Activated CD4-positive, alpha-beta memory T cell treated with anti-CD3 and anti-CD28 coated beads for 36 hours (primary cell): ENCODE measurements at regions not wholly inside any gene's neighbourhood (a gene's known extent, or its start where the extent isn't known, plus 50 kb on each side); places are given as distances from the start of the nearest gene placed in this dataset.
"Not testable (repeated sequence)": the region's sequence is repeated elsewhere in the genome, so short reads cannot be mapped to it uniquely, and the experiment has no call there.

Experiments used
- CTCF ChIA-PET: fragments of 350-600 bp; sonication (Branson Sonifier 250); formaldehyde crosslinking; loops from one replicate; lab custom pipeline; 2021; ENCODE audit warnings: antibody characterized with exemption, inconsistent platforms; lab: Charles Lee
- POLR2A ChIA-PET: fragments of 350-600 bp; sonication (Branson Sonifier 250); formaldehyde crosslinking; loops from one replicate; lab custom pipeline; 2021; ENCODE audit warnings: antibody characterized with exemption; lab: Charles Lee
- DNase-seq: peaks from one replicate; pipeline ENCODE4 v3.0.0-alpha.2; 2020
- H3K27ac Mint-ChIP-seq: one replicate; pipeline ENCODE4 v1.8.0; 2021; ENCODE audit warnings: mixed read lengths
- H3K27me3 Mint-ChIP-seq: one replicate; pipeline ENCODE4 v1.8.0; 2021; ENCODE audit warnings: mixed read lengths
- H3K36me3 Mint-ChIP-seq: one replicate; pipeline ENCODE4 v1.8.0; 2021; ENCODE audit warnings: mixed read lengths
- H3K4me1 Mint-ChIP-seq: one replicate; pipeline ENCODE4 v1.8.0; 2021; ENCODE audit warnings: low read depth, mixed read lengths
- H3K4me3 Mint-ChIP-seq: one replicate; pipeline ENCODE4 v1.8.0; 2021; ENCODE audit warnings: mild to moderate bottlenecking, mixed read lengths
- H3K9me3 Mint-ChIP-seq: one replicate; pipeline ENCODE4 v1.8.0; 2021; ENCODE audit warnings: mixed read lengths
- intact Hi-C: fragments of 100-400 bp; cut with micrococcal nuclease; formaldehyde crosslinking; loops from one replicate; pipeline ENCODE4 v1.15.1; 2023

DNA sequence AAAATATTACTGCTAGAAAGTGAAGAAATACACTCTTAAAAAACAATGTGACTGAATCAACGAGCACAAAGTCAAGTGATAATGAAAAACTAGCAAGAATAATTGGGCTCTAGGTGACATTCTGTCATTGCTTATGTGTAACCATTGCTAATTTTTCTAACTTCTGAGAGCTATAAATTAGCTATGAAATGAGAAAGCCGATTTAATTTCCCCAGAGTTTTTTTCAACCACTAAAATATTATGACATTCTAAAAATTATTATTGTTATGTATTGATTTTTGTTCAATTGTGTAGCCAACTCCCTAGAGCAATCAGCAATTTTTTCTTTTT is 458.6 kb upstream of the ATXN8OS start:
- CTCF ChIA-PET = no interaction called here
- Mint-ChIP-seq H3K4me1 (no peaks in the 10 kb centered on the region), H3K9me3 (peaks cover 3% of the 10 kb centered on the region), H3K4me3 (no peak overlapping the region), H3K36me3 (no peaks in the 10 kb centered on the region), H3K27ac (no peak overlapping the region), H3K27me3 (no peaks in the 10 kb centered on the region)
- no peak for DNase-seq
- POLR2A ChIA-PET = no interaction called here
- intact Hi-C loops = no loop called here

DNA sequence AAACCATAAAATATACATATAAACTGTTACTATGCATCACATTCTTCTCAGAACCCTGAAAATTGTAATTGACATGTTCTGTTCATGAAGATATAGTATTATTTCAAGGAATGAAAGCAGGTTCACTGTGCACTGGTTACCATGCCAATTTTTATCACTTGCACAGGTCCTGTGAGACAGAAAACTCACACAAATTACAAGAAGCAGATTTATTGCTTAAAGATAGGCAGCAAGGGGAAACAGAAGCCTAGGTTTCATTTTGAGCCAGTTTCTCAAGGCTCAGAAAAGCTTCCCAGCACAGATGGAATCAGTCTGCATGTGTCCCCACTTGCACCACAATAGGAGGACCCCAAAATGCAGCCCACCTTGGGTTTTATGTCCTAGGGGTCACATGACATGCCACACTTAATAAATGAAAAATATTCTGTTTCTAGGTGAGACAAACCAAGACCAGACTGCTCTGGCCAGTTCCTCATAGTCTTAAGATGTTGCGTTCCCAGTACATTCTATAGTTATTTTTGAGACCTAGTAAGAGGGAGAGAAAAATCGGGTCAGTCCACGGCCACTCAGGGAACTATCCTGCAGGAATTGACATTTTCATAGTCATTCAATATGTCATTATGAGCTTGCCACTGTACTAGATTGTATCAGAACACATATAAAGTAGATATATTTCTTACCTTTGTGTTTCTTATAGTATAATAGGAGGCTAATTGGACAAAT is 459.1 kb upstream of the ATXN8OS start:
- intact Hi-C loops = no loop called here
- H3K4me3 Mint-ChIP-seq = no peak overlapping the region
- H3K27me3 Mint-ChIP-seq = no peaks in the 10 kb centered on the region
- no peak overlapping the region for H3K27ac Mint-ChIP-seq
- H3K4me1 Mint-ChIP-seq = no peaks in the 10 kb centered on the region
- no peaks in the 10 kb centered on the region for H3K36me3 Mint-ChIP-seq
- ChIA-PET POLR2A (no interaction called here), CTCF (no interaction called here)
- peaks cover 5% of the 10 kb centered on the region for H3K9me3 Mint-ChIP-seq
- DNase-seq = no peak

DNA sequence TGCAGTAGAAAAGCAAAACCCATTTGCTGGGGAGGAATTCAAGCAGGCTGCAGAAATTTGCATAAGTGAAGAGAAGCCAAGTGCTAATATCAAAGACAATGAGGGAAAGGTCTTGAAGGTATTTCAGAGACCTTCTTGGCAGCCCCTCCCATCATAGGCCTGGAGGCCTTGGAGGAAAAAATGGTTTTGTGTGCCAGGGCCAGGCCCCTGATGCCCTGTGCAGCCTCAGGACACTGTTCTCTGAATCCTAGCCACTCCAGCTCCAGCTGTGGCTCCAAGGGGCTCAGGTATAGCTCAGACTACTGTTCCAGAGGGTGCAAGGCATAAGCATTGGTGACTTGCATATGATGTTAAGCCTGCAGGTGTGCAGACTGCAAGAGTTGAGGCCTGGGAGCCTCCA is 463.2 kb upstream of the ATXN8OS start:
- H3K4me3 Mint-ChIP-seq = no peak overlapping the region
- H3K36me3 Mint-ChIP-seq = no peaks in the 10 kb centered on the region
- intact Hi-C loops = no loop called here
- DNase-seq = no peak
- CTCF ChIA-PET = no interaction called here
- H3K27ac Mint-ChIP-seq = no peak overlapping the region
- no peaks in the 10 kb centered on the region for H3K4me1 Mint-ChIP-seq
- POLR2A ChIA-PET = no interaction called here
- peaks cover 3% of the 10 kb centered on the region for H3K9me3 Mint-ChIP-seq
- H3K27me3 Mint-ChIP-seq = no peaks in the 10 kb centered on the region

DNA sequence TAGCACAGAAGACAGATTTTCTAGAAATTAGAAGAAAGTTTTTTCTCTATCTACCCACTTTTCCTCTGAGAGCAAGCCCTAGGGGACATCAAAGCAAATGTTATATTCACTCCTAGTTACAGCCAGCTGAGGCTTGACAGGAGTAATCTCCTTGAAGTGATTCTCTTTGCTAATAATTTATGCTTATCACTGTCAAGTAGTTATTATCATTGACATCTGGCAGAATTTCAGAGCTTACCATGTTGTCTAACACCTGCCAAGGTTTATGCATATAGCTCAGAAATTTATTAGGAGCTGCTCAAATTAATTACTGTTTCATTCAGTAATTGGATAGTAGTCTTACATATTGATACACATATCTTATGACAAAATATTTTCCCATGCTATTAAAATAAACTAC is 465.9 kb upstream of the ATXN8OS start:
- Mint-ChIP-seq H3K9me3 (peaks cover 12% of the 10 kb centered on the region), H3K27me3 (no peaks in the 10 kb centered on the region), H3K27ac (no peak overlapping the region), H3K4me1 (no peaks in the 10 kb centered on the region), H3K4me3 (no peak overlapping the region), H3K36me3 (no peaks in the 10 kb centered on the region)
- CTCF ChIA-PET = no interaction called here
- no peak for DNase-seq
- POLR2A ChIA-PET = no interaction called here
- intact Hi-C loops = no loop called here

DNA sequence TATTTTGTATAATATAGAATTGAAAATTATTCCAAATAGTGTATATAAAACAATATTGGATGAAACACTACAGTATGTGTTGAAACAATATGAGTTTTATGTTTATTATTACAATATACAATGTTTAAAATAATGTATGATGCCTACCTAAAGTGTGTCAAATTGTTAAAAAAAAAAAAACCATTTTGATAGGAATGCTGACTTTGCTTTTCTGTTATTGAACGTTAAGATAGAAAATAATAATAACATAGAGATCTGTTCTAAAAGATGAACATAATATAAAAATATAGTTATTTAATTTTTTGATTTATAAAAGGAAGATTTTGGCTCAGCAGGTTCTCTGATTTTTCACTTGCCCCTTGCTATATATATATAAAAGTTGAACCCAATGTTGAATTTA is 474.6 kb upstream of the ATXN8OS start:
- intact Hi-C loops = no loop called here
- no peaks in the 10 kb centered on the region for H3K36me3 Mint-ChIP-seq
- H3K4me3 Mint-ChIP-seq = no peak overlapping the region
- POLR2A ChIA-PET = no interaction called here
- peaks cover 9% of the 10 kb centered on the region for H3K9me3 Mint-ChIP-seq
- H3K4me1 Mint-ChIP-seq = no peaks in the 10 kb centered on the region
- no peak overlapping the region for H3K27ac Mint-ChIP-seq
- CTCF ChIA-PET = no interaction called here
- H3K27me3 Mint-ChIP-seq = no peaks in the 10 kb centered on the region
- DNase-seq = no peak

DNA sequence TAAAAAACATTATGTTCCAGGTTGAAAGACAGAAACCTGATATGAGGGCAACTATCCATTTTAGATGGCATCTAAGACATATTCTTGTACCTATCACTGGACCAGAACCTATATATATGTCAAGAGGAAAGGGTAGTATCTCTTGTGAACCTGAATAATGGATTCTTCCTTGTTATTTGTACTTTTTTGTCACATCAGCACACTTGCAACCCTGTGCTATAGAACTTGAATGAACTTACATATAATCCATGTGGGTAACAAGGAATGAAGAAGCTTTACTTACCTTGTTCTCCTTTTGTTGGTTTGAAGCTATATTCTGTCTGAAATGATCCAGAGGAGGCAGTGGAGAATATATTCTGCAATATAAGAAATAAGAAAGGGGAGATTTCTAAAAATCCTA is 483.7 kb upstream of the ATXN8OS start:
- Mint-ChIP-seq H3K36me3 (no peaks in the 10 kb centered on the region), H3K4me1 (no peaks in the 10 kb centered on the region), H3K4me3 (no peak overlapping the region), H3K9me3 (peaks cover 2% of the 10 kb centered on the region), H3K27ac (no peak overlapping the region), H3K27me3 (no peaks in the 10 kb centered on the region)
- ChIA-PET CTCF (no interaction called here), POLR2A (no interaction called here)
- intact Hi-C loops = no loop called here
- DNase-seq = no peak

DNA sequence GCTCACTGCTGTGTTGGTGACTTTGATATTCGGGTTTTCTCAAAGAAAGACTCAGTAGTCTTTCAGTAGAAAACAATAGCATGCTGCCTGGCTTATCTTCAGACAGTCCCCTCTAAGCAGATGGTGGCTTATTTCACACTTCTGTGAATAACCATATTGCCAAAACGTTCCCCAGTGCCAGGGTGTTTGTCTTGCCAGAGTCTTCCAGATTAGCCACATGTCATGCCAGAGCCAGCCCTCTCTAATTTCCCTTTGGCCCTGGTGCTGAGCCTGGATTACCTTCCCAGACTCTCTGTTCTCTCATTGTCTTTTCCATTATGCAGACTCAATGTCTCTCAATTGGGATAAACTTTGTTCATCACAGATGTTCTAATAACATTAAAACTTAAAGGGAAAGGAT is 488.0 kb upstream of the ATXN8OS start:
- Mint-ChIP-seq H3K27me3 (no peaks in the 10 kb centered on the region), H3K4me3 (no peak overlapping the region), H3K4me1 (no peaks in the 10 kb centered on the region), H3K9me3 (peaks cover 2% of the 10 kb centered on the region), H3K36me3 (no peaks in the 10 kb centered on the region), H3K27ac (no peak overlapping the region)
- intact Hi-C loops = no loop called here
- CTCF ChIA-PET = no interaction called here
- DNase-seq = no peak
- POLR2A ChIA-PET = no interaction called here

DNA sequence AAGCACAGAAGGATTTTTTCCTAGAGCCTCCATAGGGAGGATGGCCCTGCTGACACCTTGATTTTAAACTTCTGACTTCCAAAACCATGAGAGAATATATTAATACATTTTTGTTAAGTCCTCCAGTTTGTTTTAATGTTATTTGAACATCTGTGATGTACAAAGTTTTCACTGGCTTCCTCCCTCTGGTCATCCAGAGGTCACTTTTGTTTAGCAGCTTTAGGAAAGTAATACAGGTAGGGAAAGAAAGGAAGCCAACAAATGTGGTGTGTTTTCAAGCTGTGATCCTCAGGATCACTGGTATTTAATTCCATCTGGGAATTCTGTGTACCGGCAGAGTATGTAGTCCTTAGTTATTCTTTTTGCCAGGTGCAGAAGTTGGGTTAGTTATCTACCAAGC is 488.8 kb upstream of the ATXN8OS start:
- Mint-ChIP-seq H3K9me3 (peaks cover 6% of the 10 kb centered on the region), H3K36me3 (no peaks in the 10 kb centered on the region), H3K4me3 (no peak overlapping the region), H3K27me3 (no peaks in the 10 kb centered on the region), H3K27ac (no peak overlapping the region), H3K4me1 (no peaks in the 10 kb centered on the region)
- CTCF ChIA-PET = no interaction called here
- intact Hi-C loops = no loop called here
- POLR2A ChIA-PET = no interaction called here
- no peak for DNase-seq

DNA sequence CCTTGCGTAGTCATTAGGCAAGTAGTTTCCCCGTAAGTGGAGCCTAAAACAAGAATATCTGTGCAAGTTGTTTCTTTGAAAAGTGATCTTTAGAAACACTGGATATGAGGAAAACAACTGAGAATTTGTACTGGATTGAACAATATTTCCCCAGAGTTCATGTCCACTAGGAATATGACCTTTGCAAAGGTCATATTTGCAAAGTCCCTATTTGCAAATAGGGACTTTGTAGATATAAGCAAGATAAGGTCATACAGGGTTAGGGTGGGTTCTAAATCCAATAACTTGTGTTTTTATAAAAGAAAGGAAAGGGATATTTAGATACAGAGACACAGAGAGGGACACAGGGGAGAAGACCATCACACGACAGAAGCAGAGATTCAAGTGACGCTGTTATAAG is 489.2 kb upstream of the ATXN8OS start:
- DNase-seq = no peak
- Mint-ChIP-seq H3K9me3 (peaks cover 6% of the 10 kb centered on the region), H3K4me1 (no peaks in the 10 kb centered on the region), H3K27me3 (no peaks in the 10 kb centered on the region), H3K4me3 (no peak overlapping the region), H3K27ac (no peak overlapping the region), H3K36me3 (no peaks in the 10 kb centered on the region)
- intact Hi-C loops = no loop called here
- ChIA-PET CTCF (no interaction called here), POLR2A (no interaction called here)

DNA sequence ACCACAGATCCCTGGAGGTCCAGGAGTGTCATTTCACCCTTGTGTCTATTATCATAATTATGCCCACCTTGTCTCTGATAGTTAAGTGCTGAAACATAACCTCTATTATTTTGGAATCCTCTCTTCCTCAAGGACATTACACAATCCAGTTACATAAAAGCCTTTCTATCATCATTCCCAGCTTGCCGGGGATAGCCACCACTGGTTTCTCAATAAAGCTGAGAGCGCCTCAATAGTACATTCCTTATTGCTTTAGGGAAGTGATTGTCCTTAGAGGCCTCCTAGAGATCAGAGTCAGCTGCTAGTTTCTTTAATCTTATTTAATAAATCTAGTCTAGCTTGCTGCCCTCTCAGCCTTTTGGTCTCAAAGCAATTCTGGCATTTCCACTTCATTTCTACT is 490.0 kb upstream of the ATXN8OS start:
- intact Hi-C loops = no loop called here
- H3K27me3 Mint-ChIP-seq = no peaks in the 10 kb centered on the region
- no peaks in the 10 kb centered on the region for H3K4me1 Mint-ChIP-seq
- DNase-seq = no peak
- ChIA-PET CTCF (no interaction called here), POLR2A (no interaction called here)
- no peak overlapping the region for H3K4me3 Mint-ChIP-seq
- H3K27ac Mint-ChIP-seq = no peak overlapping the region
- peaks cover 6% of the 10 kb centered on the region for H3K9me3 Mint-ChIP-seq
- H3K36me3 Mint-ChIP-seq = no peaks in the 10 kb centered on the region

DNA sequence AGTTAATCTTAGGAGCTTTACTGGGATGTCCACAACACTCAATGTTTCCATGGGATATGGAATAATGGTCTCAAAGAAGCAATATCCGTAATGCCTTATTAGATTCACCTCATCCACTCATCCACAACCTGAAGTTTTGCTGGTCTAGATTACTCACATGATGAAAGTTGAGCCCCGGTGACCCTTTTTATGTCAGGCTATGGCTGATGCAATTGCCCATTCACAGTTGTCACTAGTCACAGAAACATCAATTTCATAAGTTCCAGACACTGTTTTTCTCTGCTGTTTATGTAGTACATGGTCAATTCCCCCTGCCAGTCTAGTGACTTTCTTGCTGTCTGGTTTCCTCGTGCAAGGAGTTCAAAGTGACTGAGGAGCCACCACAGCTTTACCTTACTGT is 491.2 kb upstream of the ATXN8OS start:
- H3K27me3 Mint-ChIP-seq = no peaks in the 10 kb centered on the region
- ChIA-PET POLR2A (no interaction called here), CTCF (no interaction called here)
- no peaks in the 10 kb centered on the region for H3K36me3 Mint-ChIP-seq
- no peaks in the 10 kb centered on the region for H3K4me1 Mint-ChIP-seq
- H3K4me3 Mint-ChIP-seq = no peak overlapping the region
- peaks cover 6% of the 10 kb centered on the region for H3K9me3 Mint-ChIP-seq
- DNase-seq = no peak
- H3K27ac Mint-ChIP-seq = no peak overlapping the region
- intact Hi-C loops = no loop called here

DNA sequence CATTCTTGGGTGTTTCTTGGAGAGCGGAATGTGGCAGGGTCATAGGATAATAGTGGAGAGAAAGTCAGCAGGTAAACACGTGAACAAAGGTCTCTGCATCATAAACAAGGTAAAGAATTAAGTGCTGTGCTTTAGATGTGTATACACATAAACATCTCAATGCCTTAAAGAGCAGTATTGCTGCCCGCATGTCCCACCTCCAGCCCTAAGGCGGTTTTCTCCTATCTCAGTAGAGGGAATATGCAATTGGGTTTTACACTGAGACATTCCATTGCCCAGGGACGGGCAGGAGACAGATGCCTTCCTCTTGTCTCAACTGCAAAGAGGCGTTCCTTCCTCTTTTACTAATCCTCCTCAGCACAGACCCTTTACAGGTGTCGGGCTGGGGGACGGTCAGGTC is 492.6 kb upstream of the ATXN8OS start:
- H3K9me3 Mint-ChIP-seq, CTCF ChIA-PET, H3K4me3 Mint-ChIP-seq, H3K27me3 Mint-ChIP-seq, DNase-seq, intact Hi-C loops, H3K4me1 Mint-ChIP-seq, POLR2A ChIA-PET, H3K27ac Mint-ChIP-seq, H3K36me3 Mint-ChIP-seq: not testable (repeated sequence)

DNA sequence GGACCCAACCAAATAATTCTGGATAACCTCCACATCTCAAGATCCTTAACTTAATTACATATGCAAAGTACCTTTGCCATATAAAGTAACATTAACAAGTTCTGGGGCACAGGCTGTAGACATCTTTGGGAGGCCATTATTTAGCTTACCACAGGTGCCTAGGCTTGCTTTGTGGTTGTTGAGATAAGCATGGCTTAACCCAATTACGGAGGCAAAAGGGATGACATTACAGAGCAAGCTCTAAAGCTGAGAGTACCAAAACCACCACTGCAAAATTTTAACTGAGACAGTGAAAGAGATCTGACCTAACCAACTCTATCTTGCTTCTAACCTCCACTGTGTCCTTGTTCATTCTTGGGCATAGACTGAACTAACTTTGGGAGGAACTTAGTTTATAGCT is 502.9 kb upstream of the ATXN8OS start:
- CTCF ChIA-PET = no interaction called here
- no peak for DNase-seq
- Mint-ChIP-seq H3K4me3 (no peak overlapping the region), H3K9me3 (peaks cover 12% of the 10 kb centered on the region), H3K27me3 (no peaks in the 10 kb centered on the region), H3K27ac (no peak overlapping the region), H3K4me1 (no peaks in the 10 kb centered on the region), H3K36me3 (no peaks in the 10 kb centered on the region)
- POLR2A ChIA-PET = no interaction called here
- intact Hi-C loops = no loop called here
